ENCODE measurements at regions not wholly inside any gene's neighbourhood (a gene's known extent, or its start where the extent isn't known, plus 50 kb on each side); places are given as distances from the start of the nearest gene placed in this dataset.

GRCh38 chr2:62564380-62565137 lies 58.6 kb upstream of the TMEM17 start:
- Histone ChIP-seq H3K27ac (no peak overlapping the region), H3K9me3 (ENCODE audit: low read depth, low read length) (no peaks in the 10 kb centered on the region), H3K36me3 (ENCODE audit: insufficient read depth, low read length) (no peaks in the 10 kb centered on the region), H3K4me3 (no peak overlapping the region), H3K9ac (ENCODE audit: insufficient read length) (no peak overlapping the region)
- TF ChIP-seq FOXP2 (optimal IDR thresholded peaks at IDR 0.05; ENCODE audit: control extremely low read depth, extremely low read length, insufficient read depth) (no peak), EZH2 (IDR thresholded peaks at IDR 0.05) (no peak), POLR2AphosphoS5 (IDR thresholded peaks at IDR 0.05; ENCODE audit: borderline replicate concordance, low read depth, low read length) (no peak)
- no peak for DNase-seq (ENCODE audit: low read depth, low spot score)

- DNase-seq (ENCODE audit: low read depth, low spot score) = no peak
- Histone ChIP-seq H3K36me3 (ENCODE audit: insufficient read depth, low read length) (no peaks in the 10 kb centered on the region), H3K4me3 (no peak overlapping the region), H3K27ac (no peak overlapping the region), H3K9me3 (ENCODE audit: low read depth, low read length) (no peaks in the 10 kb centered on the region), H3K9ac (ENCODE audit: insufficient read length) (no peak overlapping the region)
- TF ChIP-seq POLR2AphosphoS5 (IDR thresholded peaks at IDR 0.05; ENCODE audit: borderline replicate concordance, low read depth, low read length) = no peak
- TF ChIP-seq FOXP2 (optimal IDR thresholded peaks at IDR 0.05; ENCODE audit: control extremely low read depth, extremely low read length, insufficient read depth) = no peak
- no peak for TF ChIP-seq EZH2 (IDR thresholded peaks at IDR 0.05)
Measured at GRCh38 chr2:62561586-62561985, 55.6 kb upstream of the TMEM17 start.

- H3K4me3 ChIP-seq = no peak overlapping the region
- TF ChIP-seq POLR2AphosphoS5 (IDR thresholded peaks at IDR 0.05; ENCODE audit: borderline replicate concordance, low read depth, low read length) (no peak), FOXP2 (optimal IDR thresholded peaks at IDR 0.05; ENCODE audit: control extremely low read depth, extremely low read length, insufficient read depth) (no peak), EZH2 (IDR thresholded peaks at IDR 0.05) (no peak)
Measured at GRCh38 chr2:62559582-62559981, 53.6 kb upstream of the TMEM17 start.

GRCh38 chr2:62558743-62559142 lies 52.7 kb upstream of the TMEM17 start:
- no peak overlapping the region for H3K4me3 ChIP-seq
- H3K9ac ChIP-seq (ENCODE audit: insufficient read length) = no peak overlapping the region
- TF ChIP-seq FOXP2 (optimal IDR thresholded peaks at IDR 0.05; ENCODE audit: control extremely low read depth, extremely low read length, insufficient read depth) = no peak
- TF ChIP-seq EZH2 (IDR thresholded peaks at IDR 0.05) = no peak
- TF ChIP-seq POLR2AphosphoS5 (IDR thresholded peaks at IDR 0.05; ENCODE audit: borderline replicate concordance, low read depth, low read length) = no peak
- DNase-seq (ENCODE audit: low read depth, low spot score) = no peak
- no peak overlapping the region for H3K27ac ChIP-seq
- H3K36me3 ChIP-seq (ENCODE audit: insufficient read depth, low read length) = no peaks in the 10 kb centered on the region
- H3K9me3 ChIP-seq (ENCODE audit: low read depth, low read length) = no peaks in the 10 kb centered on the region

More at GRCh38 chr2:62559582-62559981, 53.6 kb upstream of the TMEM17 start:
- no peak for DNase-seq (ENCODE audit: low read depth, low spot score)
- Histone ChIP-seq H3K9me3 (ENCODE audit: low read depth, low read length) (no peaks in the 10 kb centered on the region), H3K27ac (no peak overlapping the region), H3K9ac (ENCODE audit: insufficient read length) (no peak overlapping the region), H3K36me3 (ENCODE audit: insufficient read depth, low read length) (no peaks in the 10 kb centered on the region)

GRCh38 chr2:62556086-62556485 lies 50.1 kb upstream of the TMEM17 start:
- Histone ChIP-seq H3K36me3 (ENCODE audit: insufficient read depth, low read length) (no peaks in the 10 kb centered on the region), H3K4me3 (no peak overlapping the region), H3K9ac (ENCODE audit: insufficient read length) (no peak overlapping the region), H3K27ac (no peak overlapping the region), H3K9me3 (ENCODE audit: low read depth, low read length) (no peaks in the 10 kb centered on the region)
- DNase-seq (ENCODE audit: low read depth, low spot score) = no peak
- TF ChIP-seq EZH2 (IDR thresholded peaks at IDR 0.05) = no peak
- TF ChIP-seq POLR2AphosphoS5 (IDR thresholded peaks at IDR 0.05; ENCODE audit: borderline replicate concordance, low read depth, low read length) = no peak
- no peak for TF ChIP-seq FOXP2 (optimal IDR thresholded peaks at IDR 0.05; ENCODE audit: control extremely low read depth, extremely low read length, insufficient read depth)

Data from SK-N-MC (cell line).